CD4-positive, alpha-beta T cell treated with Interleukin-6 at 100 ng/mL for 8 hours (primary cell): ENCODE measurements at regions not wholly inside any gene's neighbourhood (a gene's known extent, or its start where the extent isn't known, plus 50 kb on each side); places are given as distances from the start of the nearest gene placed in this dataset.

Experiments used
- DNase-seq: peaks from one replicate; pipeline ENCODE4 v3.0.0-alpha.2; 2020; ENCODE audit warnings: mixed read lengths, low spot score

- DNase-seq: no peak
Measured at GRCh38 chr5:110073534-110073933, 383.8 kb downstream of the MAN2A1 start.

DNA sequence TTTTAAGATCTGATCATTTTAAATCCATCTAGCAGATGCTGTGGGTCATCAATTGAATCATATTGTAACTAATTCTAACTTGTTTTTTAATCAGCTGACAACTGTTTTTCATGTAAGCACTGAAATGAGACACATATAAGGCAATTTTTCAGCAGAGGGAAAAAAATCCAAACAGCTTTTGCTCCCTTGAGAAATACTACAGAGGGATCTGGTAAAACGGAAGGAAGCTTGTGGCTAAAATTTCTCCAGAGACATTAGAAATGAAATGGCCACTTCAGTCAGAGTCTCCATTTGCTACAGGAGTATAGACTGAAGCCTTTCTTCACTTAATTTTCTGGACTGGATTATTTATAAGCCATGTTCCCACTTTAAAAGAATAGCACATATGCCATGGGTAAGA, 385.9 kb downstream of the MAN2A1 start:
- DNase-seq: no peak

DNA sequence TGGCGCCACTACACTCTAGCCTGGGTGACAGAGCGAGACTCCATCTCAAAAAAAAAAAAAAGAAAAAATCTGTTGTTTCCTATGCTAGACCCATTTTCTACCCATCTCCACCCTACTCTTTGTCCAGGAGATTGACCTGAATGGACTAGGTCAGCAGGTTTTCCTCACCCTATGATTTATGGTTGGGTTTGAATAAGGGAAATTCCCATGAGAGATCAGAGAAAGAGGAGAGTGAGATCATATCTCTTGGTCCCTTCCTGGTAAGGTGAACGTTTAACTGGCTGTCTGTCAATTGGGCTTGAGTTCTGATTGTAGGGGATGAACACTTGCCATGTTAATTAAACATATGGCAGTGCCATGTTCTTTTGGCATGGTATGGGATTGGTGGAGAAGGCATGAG, 387.4 kb downstream of the MAN2A1 start:
- no peak for DNase-seq

DNA sequence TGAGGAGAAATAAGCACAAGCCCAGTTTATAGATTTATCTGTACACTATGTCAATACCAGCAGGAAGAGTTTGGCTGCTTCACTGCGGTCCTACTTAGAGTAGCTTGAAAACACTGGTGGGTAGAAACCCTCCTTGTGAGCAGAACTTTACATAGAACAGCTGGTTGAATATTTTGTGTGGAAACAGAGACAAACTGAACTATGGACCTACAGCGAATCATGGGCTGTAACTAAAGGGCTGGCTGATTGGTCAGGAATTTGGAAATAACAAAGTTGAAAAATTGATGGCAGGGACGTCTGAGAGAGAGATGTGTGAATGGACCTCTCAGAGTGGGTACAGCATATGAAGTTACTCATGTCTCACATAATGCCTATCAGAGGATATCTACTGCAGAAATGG, 392.5 kb downstream of the MAN2A1 start:
- no peak for DNase-seq

DNA sequence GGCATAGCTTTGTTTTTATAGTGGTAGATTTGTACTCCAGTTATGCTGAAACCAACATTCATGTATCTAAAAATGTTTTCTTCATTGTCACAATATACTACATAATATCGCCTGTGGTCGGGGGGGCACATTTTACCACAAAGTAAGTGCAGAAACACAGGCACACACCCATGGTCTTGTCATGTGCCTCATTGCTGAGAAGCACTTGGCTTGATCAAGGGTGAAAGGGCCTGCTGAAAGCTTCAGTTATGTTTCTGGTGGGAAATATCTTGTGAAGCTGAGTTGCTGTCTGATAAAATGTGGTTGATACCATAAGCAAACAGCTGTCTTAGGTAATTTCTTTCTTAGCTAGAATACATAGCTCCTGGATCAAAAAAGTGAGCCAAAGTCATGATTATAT, 393.1 kb downstream of the MAN2A1 start:
- no peak for DNase-seq

GRCh38 chr5:110085826-110086225, 396.1 kb downstream of the MAN2A1 start:
- no peak for DNase-seq

DNA sequence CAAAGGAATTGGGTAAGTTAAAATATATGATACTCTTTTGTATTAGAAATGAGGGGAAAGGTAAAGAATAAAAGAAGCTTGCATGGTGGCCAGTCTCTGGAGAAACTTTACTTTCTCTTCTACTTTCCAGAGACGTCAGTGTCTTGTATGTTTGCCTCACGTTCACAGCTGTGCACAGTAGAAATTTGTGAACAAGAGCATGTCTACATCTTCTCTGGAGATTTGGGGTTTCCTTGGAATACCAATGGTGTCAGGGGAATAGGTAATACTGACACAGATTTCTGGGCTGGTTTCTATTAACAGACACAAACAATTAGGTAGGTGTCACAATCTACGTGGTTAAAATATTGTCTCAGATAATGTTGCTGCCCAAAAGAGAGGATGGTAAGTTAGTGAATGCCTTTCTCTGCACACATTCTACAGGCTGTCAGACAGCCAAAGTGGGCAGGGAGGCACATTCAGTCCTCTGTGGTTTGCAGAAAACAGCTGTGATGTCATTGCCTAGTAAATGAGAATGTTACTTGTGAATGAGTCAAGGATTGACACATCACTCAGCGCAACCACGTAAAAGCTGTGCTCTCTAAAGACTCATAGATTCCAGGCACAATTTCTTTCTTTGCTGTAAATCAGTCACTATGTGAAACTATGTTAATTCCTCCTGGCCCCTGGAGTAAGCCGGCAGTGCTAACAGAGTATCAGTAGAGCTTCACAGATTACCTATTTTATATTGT, 397.1 kb downstream of the MAN2A1 start:
- DNase-seq: no peak

DNA sequence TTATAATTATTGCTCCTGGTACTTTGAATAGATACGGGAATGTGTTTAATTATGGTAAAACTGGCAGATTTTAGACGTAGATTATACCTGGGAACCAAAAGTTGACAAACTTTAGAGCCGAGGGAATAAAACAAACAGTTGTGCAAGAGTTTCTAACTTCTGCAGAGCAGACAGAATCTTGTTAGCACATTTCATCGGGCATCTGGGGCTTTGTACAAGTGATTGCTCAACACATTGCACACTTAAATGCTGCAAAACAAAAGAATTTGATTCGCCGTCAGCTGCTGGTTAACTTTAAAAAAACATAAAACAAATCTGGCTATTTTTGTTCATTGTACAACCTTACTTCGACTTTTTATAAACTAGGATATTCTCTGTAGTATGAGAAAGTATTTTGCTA, 398.1 kb downstream of the MAN2A1 start:
- no peak for DNase-seq

- DNase-seq: no peak
Measured at GRCh38 chr5:110088676-110089436, 399.1 kb downstream of the MAN2A1 start.

DNA sequence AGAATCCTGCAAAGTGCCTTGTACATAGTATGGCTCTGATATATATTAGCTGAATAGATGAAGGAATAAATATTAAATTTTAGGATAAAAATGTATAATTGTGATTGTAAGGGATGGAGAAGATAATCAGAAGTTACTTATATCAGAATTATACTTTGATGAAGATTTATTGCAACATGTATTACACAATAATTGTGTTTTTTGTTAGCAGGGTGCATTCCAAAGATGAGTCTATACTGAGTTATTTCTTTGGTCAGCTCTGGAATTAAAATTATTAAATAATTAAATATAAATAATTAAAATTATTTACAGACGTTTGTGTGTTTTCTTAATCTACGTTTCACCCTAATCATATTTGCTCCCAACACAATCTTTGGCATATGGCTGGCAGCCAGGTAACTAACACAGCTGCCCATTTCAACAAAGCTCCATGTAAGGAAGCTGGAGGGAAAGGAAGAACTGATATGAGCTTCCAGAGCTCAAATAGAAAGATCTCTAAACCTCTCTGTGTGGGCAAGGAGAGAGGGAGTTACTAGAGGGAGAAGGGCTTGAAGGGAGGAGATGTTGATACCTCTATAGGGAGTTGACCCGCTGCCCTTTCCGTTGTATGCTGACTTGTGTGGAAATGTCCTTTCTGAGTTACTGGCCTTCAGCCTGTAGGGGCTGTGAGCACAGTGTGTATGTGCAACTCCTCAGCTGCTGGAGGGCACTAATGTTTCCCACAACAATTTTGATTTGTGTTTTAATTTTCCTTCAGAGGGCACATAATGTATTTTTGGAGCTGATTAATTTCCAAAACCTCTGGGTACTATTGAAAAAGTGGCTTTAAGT, 403.4 kb downstream of the MAN2A1 start:
- DNase-seq: no peak

GRCh38 chr5:110094109-110094508, 404.4 kb downstream of the MAN2A1 start:
- DNase-seq: no peak

GRCh38 chr5:110094548-110094947, 404.8 kb downstream of the MAN2A1 start:
- DNase-seq: no peak

- DNase-seq: no peak
Measured at GRCh38 chr5:110096419-110096818, 406.7 kb downstream of the MAN2A1 start.

DNA sequence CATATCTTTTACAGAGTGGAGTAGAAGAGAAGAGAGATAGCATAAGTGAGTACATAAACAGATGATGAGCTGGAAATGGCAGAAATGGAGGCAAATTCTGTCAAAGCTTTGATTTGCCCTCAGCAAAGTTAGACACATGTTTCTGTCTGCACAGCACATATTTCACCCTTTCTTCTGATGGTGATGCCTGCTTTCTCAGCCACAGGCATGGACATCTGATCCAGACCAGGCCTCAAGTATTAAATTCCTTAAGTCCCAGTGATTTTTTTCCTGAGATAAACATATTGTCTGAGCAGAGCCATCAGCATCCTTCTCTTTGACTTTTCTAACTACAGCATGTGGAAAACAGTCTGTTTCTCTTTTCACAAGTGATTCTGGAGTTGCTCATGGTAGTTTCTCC, 409.8 kb downstream of the MAN2A1 start:
- DNase-seq: no peak

DNA sequence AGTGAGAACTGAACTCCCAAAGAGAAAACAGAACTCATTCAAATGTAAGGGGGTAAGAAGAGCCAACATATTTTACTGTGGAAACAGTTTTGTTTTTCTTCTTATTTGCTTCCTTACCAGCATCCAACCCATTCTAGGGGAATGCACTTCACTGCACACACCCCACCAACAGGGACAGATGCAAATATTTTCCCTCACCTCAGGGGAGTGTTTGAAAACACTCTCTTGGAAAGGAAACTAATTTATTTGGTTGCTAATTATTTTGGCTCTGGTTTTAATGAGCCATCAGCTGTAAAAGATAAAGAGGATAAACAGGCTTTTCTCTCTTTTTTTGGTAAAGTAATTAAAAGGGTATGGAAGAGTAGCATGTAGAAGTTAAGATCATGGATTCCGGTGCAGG, 413.4 kb downstream of the MAN2A1 start:
- DNase-seq: no peak

DNA sequence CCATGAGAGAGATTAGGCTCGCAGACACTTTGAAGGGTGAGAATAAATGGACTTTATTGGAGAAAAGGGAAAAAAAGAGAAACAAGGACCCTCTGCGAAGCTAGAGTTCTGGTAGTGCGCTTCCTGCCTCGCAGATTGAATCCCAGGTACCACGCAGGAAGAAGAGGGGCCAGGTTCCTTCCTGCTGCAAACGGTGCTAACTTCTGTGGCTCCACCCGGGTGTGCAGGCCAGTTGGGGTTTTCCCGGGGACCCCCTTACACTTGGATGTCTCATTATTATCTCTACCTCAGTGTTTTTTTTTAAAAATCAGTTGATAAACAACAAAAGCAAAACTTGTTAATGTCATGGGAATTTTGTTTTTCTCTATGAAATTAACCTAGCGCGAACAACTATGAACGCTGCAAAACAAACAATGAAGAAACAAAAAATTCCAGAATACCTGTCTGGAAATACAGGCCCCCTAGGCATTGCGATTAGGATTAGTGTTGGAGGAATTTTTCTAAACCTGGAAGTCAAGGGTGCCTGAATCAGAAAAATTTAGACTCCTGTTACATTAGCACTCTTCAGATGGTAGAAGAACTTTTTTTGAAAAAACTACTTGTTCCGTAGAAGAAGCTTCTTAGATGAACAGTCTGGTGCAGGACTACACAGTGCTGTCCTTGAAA, 414.5 kb downstream of the MAN2A1 start:
- DNase-seq: no peak

DNA sequence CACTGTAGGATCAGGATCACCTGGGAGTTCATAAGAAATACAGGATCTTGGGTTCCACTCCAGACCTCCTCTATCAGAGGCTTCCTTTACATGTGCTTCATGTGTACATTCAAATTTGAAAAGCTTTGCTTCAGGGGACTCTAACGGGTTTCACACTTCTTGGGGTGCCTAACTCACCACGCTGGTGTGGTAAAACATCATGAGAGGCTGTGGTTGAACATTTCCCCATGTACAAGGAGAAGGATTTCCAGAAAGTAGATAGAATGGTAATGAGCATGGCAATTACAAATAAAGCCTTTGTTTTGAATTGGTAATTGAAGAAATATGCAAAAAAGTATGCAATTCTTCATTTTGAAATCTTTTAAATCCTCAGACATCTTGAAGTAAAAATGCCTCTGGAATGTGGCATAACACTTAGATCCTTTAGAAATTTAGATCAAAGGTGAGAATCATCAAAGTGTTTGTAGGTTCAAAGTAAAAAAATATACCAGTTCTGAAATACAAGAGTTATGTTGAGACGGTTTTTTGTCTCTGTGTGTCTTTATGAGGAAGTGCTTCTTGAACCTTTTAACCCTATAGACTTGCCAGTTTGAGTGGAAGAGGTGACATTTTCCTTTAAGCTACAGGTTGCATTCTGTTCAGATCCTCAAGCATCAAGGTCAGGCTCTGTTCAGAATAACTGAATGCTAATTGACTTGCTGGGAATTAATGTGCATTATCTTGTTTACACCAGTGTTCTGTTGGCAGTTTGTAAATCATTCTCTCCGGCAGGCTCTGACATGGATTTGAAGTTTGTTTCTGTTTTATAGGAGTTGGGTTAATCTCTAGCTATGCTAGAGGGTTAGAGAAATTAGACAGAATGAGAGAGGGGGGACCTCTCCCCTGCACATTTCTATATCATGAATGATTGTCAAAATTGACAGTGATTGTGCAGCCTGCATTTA, 415.3 kb downstream of the MAN2A1 start:
- no peak for DNase-seq

- no peak for DNase-seq
Measured at GRCh38 chr5:110105692-110106091, 416.0 kb downstream of the MAN2A1 start.

DNA sequence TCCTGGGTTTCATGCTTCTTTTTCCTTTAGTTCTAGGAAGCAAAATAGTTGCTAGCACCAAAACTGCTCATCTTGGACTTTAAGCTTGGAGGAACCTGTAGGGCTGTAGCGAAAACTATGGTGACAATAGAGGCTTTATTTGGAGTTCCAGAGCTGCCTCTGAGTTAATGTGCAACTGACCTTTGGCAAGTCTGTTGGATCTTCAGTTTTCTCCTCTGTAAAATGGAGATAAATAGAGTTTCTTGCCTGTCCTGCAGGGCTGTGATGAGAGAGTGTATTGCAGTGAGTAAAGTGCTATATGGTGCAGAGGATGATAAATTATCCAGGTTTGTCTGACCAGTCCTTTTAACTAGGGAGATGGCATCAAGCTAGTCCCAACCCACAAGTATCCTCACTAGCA, 417.0 kb downstream of the MAN2A1 start:
- no peak for DNase-seq

DNA sequence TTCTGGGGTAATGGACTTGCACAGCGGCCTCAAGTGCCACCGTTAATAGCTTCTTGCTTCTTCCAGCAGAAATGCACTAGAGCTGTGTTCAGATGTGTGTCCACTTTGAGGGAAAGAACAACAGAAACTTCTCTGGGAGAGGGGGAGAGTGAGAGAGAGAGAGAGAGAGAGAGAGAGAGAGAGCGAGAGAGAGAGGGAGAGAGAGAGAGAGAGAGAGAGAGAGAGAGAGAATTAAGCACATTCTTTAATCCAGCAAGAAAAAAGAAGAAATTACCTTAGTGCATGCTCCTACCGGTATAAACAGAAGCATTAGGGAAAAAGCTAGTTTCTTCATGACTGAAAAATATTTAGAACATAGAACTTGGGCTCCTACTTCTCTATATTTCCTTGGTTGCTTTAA, 418.8 kb downstream of the MAN2A1 start:
- no peak for DNase-seq

DNA sequence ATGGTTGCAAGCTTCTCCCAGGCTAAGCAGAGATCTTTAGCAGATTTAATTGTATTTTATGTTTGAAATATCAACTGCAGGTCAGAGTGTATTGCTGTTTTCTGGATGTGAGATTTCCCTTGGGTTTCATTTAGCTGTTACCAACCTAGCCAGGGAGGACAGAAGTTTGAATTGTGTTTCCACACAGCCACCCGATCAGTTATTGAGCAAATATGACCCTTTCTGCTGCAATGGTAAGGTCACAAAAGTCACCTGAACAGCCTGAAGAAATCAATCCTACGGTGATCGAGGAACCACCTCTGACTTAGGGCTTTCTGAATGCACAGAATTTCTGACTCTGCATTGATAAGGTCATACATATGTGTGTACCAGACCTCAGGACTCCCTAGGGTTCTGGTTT, 419.9 kb downstream of the MAN2A1 start:
- no peak for DNase-seq
